H9 (cell line): ENCODE measurements at regions not wholly inside any gene's neighbourhood (a gene's known extent, or its start where the extent isn't known, plus 50 kb on each side); places are given as distances from the start of the nearest gene placed in this dataset.

Experiments used
- DNase-seq: peaks from one replicate; pipeline ENCODE4 v3.0.0-alpha.2; 2017
- H2AFZ ChIP-seq: one replicate; pipeline ENCODE4 v1.6.1; 2013; ENCODE audit warnings: mild to moderate bottlenecking, low read length, control low read depth, moderate library complexity
- H2AK5ac ChIP-seq: 2 replicates; pipeline ENCODE4 v1.6.1; 2013; ENCODE audit warnings: low read length, control low read depth, mixed read lengths; ENCODE audit not compliant: insufficient read length
- H2BK120ac ChIP-seq: one replicate; pipeline ENCODE4 v1.6.1; 2013; ENCODE audit warnings: low read depth, mild to moderate bottlenecking, low read length, control low read depth, inconsistent platforms; ENCODE audit not compliant: poor library complexity, severe bottlenecking
- H2BK12ac ChIP-seq: 2 replicates; pipeline ENCODE4 v1.6.1; 2013; ENCODE audit warnings: low read length, control low read depth, mixed read lengths, low read depth; ENCODE audit not compliant: insufficient read length
- H2BK15ac ChIP-seq: 2 replicates; pipeline ENCODE4 v1.6.1; 2013; ENCODE audit warnings: low read depth, low read length, control low read depth
- H2BK20ac ChIP-seq: one replicate; pipeline ENCODE4 v1.6.1; 2013; ENCODE audit warnings: low read depth, mild to moderate bottlenecking, low read length, control low read depth, inconsistent platforms; ENCODE audit not compliant: poor library complexity, severe bottlenecking
- H2BK5ac ChIP-seq: 2 replicates; pipeline ENCODE4 v1.6.1; 2013; ENCODE audit warnings: low read length, control low read depth, mixed read lengths; ENCODE audit not compliant: insufficient read length
- H3K14ac ChIP-seq: 2 replicates; pipeline ENCODE4 v1.6.1; 2013; ENCODE audit warnings: low read length, control low read depth; ENCODE audit not compliant: insufficient read depth
- H3K18ac ChIP-seq: 2 replicates; pipeline ENCODE4 v1.6.1; 2013; ENCODE audit warnings: low read depth, mild to moderate bottlenecking, mixed read lengths, low read length, control low read depth; ENCODE audit not compliant: insufficient read length
- H3K23ac ChIP-seq: 2 replicates; pipeline ENCODE4 v1.6.1; 2013; ENCODE audit warnings: low read length, control low read depth, mixed read lengths, low read depth; ENCODE audit not compliant: insufficient read length
- H3K23me2 ChIP-seq: 2 replicates; pipeline ENCODE4 v1.6.1; 2013; ENCODE audit warnings: low read depth, mild to moderate bottlenecking, mixed read lengths, low read length, control low read depth; ENCODE audit not compliant: insufficient read length, poor library complexity, severe bottlenecking
- H3K27ac ChIP-seq: 2 replicates; pipeline ENCODE4 v1.5.1; 2013; ENCODE audit warnings: low read length, control low read depth, mixed read lengths, low read depth; ENCODE audit not compliant: insufficient read length
- H3K27me3 ChIP-seq: 2 replicates; pipeline ENCODE4 v1.6.1; 2013; ENCODE audit warnings: low read length, control low read depth, inconsistent platforms; ENCODE audit not compliant: insufficient read depth
- H3K4ac ChIP-seq: 2 replicates; pipeline ENCODE4 v1.6.1; 2013; ENCODE audit warnings: low read depth, mild to moderate bottlenecking, control low read depth, inconsistent platforms, low read length, moderate library complexity
- H3K4me1 ChIP-seq: 2 replicates; pipeline ENCODE4 v1.6.1; 2013; ENCODE audit warnings: low read length, control low read depth, inconsistent platforms; ENCODE audit not compliant: insufficient read depth
- H3K4me2 ChIP-seq: 2 replicates; pipeline ENCODE4 v1.6.1; 2013; ENCODE audit warnings: low read length, control low read depth, mixed read lengths; ENCODE audit not compliant: insufficient read length, insufficient read depth
- H3K56ac ChIP-seq: 2 replicates; pipeline ENCODE4 v1.6.1; 2013; ENCODE audit warnings: low read depth, mild to moderate bottlenecking, mixed read lengths, low read length, control low read depth; ENCODE audit not compliant: insufficient read length
- H3K79me1 ChIP-seq: 2 replicates; pipeline ENCODE4 v1.6.1; 2013; ENCODE audit warnings: low read depth, mild to moderate bottlenecking, moderate library complexity, low read length, control low read depth, inconsistent platforms; ENCODE audit not compliant: insufficient read depth, poor library complexity, severe bottlenecking
- H3K79me2 ChIP-seq: 2 replicates; pipeline ENCODE4 v1.6.1; 2013; ENCODE audit warnings: low read length, control low read depth, inconsistent platforms; ENCODE audit not compliant: insufficient read depth
- H3K9ac ChIP-seq: 2 replicates; pipeline ENCODE4 v1.6.1; 2013; ENCODE audit warnings: low read length, control low read depth, mixed read lengths; ENCODE audit not compliant: insufficient read length; ENCODE audit errors: extremely low read depth
- H3K9me3 ChIP-seq: one replicate; pipeline ENCODE4 v1.6.1; 2013; ENCODE audit warnings: low read depth, low read length, inconsistent platforms; ENCODE audit not compliant: control insufficient read depth
- H3T11ph ChIP-seq: one replicate; pipeline ENCODE4 v1.6.1; 2013; ENCODE audit warnings: mild to moderate bottlenecking, low read length, control low read depth, inconsistent platforms
- H4K20me1 ChIP-seq: one replicate; pipeline ENCODE4 v1.6.1; 2013; ENCODE audit not compliant: control insufficient read depth, insufficient read length, insufficient read depth
- H4K5ac ChIP-seq: 2 replicates; pipeline ENCODE4 v1.6.1; 2013; ENCODE audit warnings: low read depth, mild to moderate bottlenecking, mixed read lengths, low read length, control low read depth; ENCODE audit not compliant: insufficient read length
- H4K8ac ChIP-seq: replicated peaks from 2 replicates; pipeline ENCODE4 v1.6.1; 2013; ENCODE audit warnings: low read length, control low read depth, mixed read lengths, low read depth; ENCODE audit not compliant: insufficient read length
- H4K91ac ChIP-seq: 2 replicates; pipeline ENCODE4 v1.6.1; 2013; ENCODE audit warnings: low read depth, mild to moderate bottlenecking, moderate library complexity, mixed read lengths, low read length, control low read depth; ENCODE audit not compliant: insufficient read length
- H3K27ac Mint-ChIP-seq, 3 experiments: 2 replicates in 2 of 3; 3 replicates in 1 of 3; pipeline ENCODE4 v1.8.0; 2020 to 2021; ENCODE audit warnings: mixed read lengths in 3 of 3, mild to moderate bottlenecking in 1 of 3, moderate library complexity in 1 of 3
- H3K27me3 Mint-ChIP-seq: 2 replicates; pipeline ENCODE4 v1.8.0; 2021; ENCODE audit warnings: low read depth, mild to moderate bottlenecking, moderate library complexity, mixed read lengths
- H3K36me3 Mint-ChIP-seq, 3 experiments: 2 replicates in 2 of 3; 3 replicates in 1 of 3; pipeline ENCODE4 v1.8.0; 2020 to 2021; ENCODE audit warnings: low read depth in 3 of 3, mixed read lengths in 3 of 3; ENCODE audit not compliant: insufficient read depth in 1 of 3
- H3K4me1 Mint-ChIP-seq, 2 experiments: 2 replicates each; pipeline ENCODE4 v1.8.0; 2020; ENCODE audit warnings: mixed read lengths in 2 of 2
- H3K4me3 Mint-ChIP-seq, 2 experiments: 2 replicates in 1 of 2; 3 replicates in 1 of 2; pipeline ENCODE4 v1.8.0; 2020 to 2021; ENCODE audit warnings: mild to moderate bottlenecking in 2 of 2, mixed read lengths in 2 of 2, moderate library complexity in 1 of 2
- H3K9me3 Mint-ChIP-seq, 2 experiments: 2 replicates in 1 of 2; 3 replicates in 1 of 2; pipeline ENCODE4 v1.8.0; 2020; ENCODE audit warnings: mild to moderate bottlenecking in 2 of 2, mixed read lengths in 2 of 2, moderate library complexity in 1 of 2
- WGBS: extraction: QIAGEN DNeasy Blood & Tissue Kit; methylation state at CpG from one replicate; pipeline ENCODE4 v1.1.7; 2013; ENCODE audit warnings: missing lambda C conversion rate, low lambda C conversion rate, mixed read lengths; ENCODE audit not compliant: insufficient read length; ENCODE audit errors: extremely low coverage; 5-methylcytosine and 5-hydroxymethylcytosine counted together
- TF ChIP-seq, protein P1 (sequence below): fragments of 200-600 bp; sonication (generic); conservative IDR thresholded peaks from 3 replicates; pipeline ENCODE4 v1.8.0; 2021; ENCODE audit warnings: antibody characterized with exemption, mild to moderate bottlenecking

DNA sequence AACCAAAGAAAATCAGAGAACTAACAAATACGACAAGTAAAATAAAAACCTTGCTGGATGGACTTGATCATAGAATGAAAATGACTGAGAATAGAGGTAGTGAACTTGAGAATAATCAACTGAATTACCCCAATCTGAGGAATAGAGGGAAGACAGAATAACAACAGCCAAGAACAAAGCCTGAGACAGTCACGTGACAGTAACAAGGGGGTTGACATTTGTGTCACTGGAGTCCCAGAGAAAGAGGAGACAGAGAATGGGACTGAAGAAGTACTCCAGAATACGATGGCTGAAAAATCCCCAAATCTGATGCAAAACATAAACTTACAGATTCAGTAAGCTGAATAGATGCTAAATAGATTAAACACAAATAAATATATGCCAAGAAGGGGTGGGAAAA, 248.5 kb upstream of the HDAC4 start:
- H3K56ac ChIP-seq = no peak overlapping the region
- H2AFZ ChIP-seq = no peak overlapping the region
- no peak overlapping the region for H2BK15ac ChIP-seq
- no peaks in the 10 kb centered on the region for H3K23me2 ChIP-seq
- H2AK5ac ChIP-seq = no peak overlapping the region
- Mint-ChIP-seq H3K4me3 (no peak overlapping the region), H3K27me3 (peaks cover 6% of the 10 kb centered on the region), H3K36me3 (peaks cover 0 to 9% (median 5%) of the 10 kb centered on the region in 3 experiments; a peak in 3 of 7 replicates), H3K27ac (no peak overlapping the region), H3K9me3 (peaks cover 12 to 17% of the 10 kb centered on the region in 2 experiments), H3K4me1 (peaks cover 0 to 11% of the 10 kb centered on the region in 2 experiments; a peak in 2 of 4 replicates)
- H3T11ph ChIP-seq = no peak overlapping the region
- no peak overlapping the region for H3K4me2 ChIP-seq
- no peak overlapping the region for H3K27ac ChIP-seq
- H4K91ac ChIP-seq = no peak overlapping the region
- H4K8ac ChIP-seq = no peak overlapping the region
- H3K9me3 ChIP-seq = no peaks in the 10 kb centered on the region
- no peaks in the 10 kb centered on the region for H4K20me1 ChIP-seq
- no peak overlapping the region for H2BK12ac ChIP-seq
- no peaks in the 10 kb centered on the region for H3K79me2 ChIP-seq
- H2BK5ac ChIP-seq = no peak overlapping the region
- H3K9ac ChIP-seq = no peak overlapping the region
- WGBS = no CpG with 5 or more reads among the region's 3 CpGs
- DNase-seq = no peak
- TF ChIP-seq, protein P1, sequence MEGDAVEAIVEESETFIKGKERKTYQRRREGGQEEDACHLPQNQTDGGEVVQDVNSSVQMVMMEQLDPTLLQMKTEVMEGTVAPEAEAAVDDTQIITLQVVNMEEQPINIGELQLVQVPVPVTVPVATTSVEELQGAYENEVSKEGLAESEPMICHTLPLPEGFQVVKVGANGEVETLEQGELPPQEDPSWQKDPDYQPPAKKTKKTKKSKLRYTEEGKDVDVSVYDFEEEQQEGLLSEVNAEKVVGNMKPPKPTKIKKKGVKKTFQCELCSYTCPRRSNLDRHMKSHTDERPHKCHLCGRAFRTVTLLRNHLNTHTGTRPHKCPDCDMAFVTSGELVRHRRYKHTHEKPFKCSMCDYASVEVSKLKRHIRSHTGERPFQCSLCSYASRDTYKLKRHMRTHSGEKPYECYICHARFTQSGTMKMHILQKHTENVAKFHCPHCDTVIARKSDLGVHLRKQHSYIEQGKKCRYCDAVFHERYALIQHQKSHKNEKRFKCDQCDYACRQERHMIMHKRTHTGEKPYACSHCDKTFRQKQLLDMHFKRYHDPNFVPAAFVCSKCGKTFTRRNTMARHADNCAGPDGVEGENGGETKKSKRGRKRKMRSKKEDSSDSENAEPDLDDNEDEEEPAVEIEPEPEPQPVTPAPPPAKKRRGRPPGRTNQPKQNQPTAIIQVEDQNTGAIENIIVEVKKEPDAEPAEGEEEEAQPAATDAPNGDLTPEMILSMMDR = no peak
- no peaks in the 10 kb centered on the region for H3K4me1 ChIP-seq
- no peak overlapping the region for H2BK120ac ChIP-seq
- H3K79me1 ChIP-seq = no peaks in the 10 kb centered on the region
- H3K27me3 ChIP-seq = no peaks in the 10 kb centered on the region
- no peak overlapping the region for H3K18ac ChIP-seq
- no peak overlapping the region for H3K4ac ChIP-seq
- no peak overlapping the region for H3K14ac ChIP-seq
- no peak overlapping the region for H2BK20ac ChIP-seq
- no peak overlapping the region for H3K23ac ChIP-seq
- no peak overlapping the region for H4K5ac ChIP-seq
